ENCODE measurements at regions not wholly inside any gene's neighbourhood (a gene's known extent, or its start where the extent isn't known, plus 50 kb on each side); places are given as distances from the start of the nearest gene placed in this dataset.

GRCh38 chr3:25025236-25025635 lies 402.8 kb upstream of the RARB start:
- TF ChIP-seq CTCF (conservative IDR thresholded peaks at IDR 0.05), result no peak
- Histone ChIP-seq H3K36me3 (ENCODE audit: control insufficient read depth, insufficient read depth, low read length) (no peaks in the 10 kb centered on the region), H3K4me3 (ENCODE audit: low read length) (no peak overlapping the region), H3K9ac (ENCODE audit: extremely low read depth, low read length, poor library complexity, severe bottlenecking) (no peak overlapping the region), H3K27me3 (ENCODE audit: control insufficient read depth, insufficient read depth, low read length, poor library complexity, severe bottlenecking) (peaks cover 9% of the 10 kb centered on the region), H3K4me1 (ENCODE audit: control insufficient read depth, insufficient read depth, low read length) (peaks cover 3% of the 10 kb centered on the region), H3K9me3 (ENCODE audit: control insufficient read depth, low read length) (peaks cover 5% of the 10 kb centered on the region), H3K27ac (ENCODE audit: low read depth, low read length) (no peak overlapping the region)
- no peaks in the 10 kb centered on the region for H3K9me3 Mint-ChIP-seq
- no peak for DNase-seq
- H3K36me3 Mint-ChIP-seq (ENCODE audit: low read depth), result no peaks in the 10 kb centered on the region
- H3K4me1 Mint-ChIP-seq, result peaks cover 9% of the 10 kb centered on the region
- no peak overlapping the region for H3K4me3 Mint-ChIP-seq
- no peak overlapping the region for H3K27ac Mint-ChIP-seq
- peaks cover 49% of the 10 kb centered on the region for H3K27me3 Mint-ChIP-seq (ENCODE audit: insufficient read depth)

GRCh38 chr3:25027650-25028049 lies 400.4 kb upstream of the RARB start:
- H3K4me1 Mint-ChIP-seq, result peaks cover 8% of the 10 kb centered on the region
- DNase-seq, result no peak
- no peak for TF ChIP-seq CTCF (conservative IDR thresholded peaks at IDR 0.05)
- 81 to 82% methylated on average over 3 of the region's 3 CpGs for WGBS, 2 experiments (ENCODE audit: insufficient coverage in 1 of 2, insufficient read length in 1 of 2)
- Histone ChIP-seq H3K9me3 (ENCODE audit: control insufficient read depth, low read length) (peaks cover 2% of the 10 kb centered on the region), H3K27ac (ENCODE audit: low read depth, low read length) (no peak overlapping the region), H3K4me3 (ENCODE audit: low read length) (no peak overlapping the region), H3K36me3 (ENCODE audit: control insufficient read depth, insufficient read depth, low read length) (no peaks in the 10 kb centered on the region), H3K27me3 (ENCODE audit: control insufficient read depth, insufficient read depth, low read length, poor library complexity, severe bottlenecking) (peaks cover 9% of the 10 kb centered on the region), H3K9ac (ENCODE audit: extremely low read depth, low read length, poor library complexity, severe bottlenecking) (no peak overlapping the region), H3K4me1 (ENCODE audit: control insufficient read depth, insufficient read depth, low read length) (peaks cover 6% of the 10 kb centered on the region)
- peaks cover 71% of the 10 kb centered on the region for H3K27me3 Mint-ChIP-seq (ENCODE audit: insufficient read depth)
- H3K9me3 Mint-ChIP-seq, result no peaks in the 10 kb centered on the region
- no peak overlapping the region for H3K27ac Mint-ChIP-seq
- no peak overlapping the region for H3K4me3 Mint-ChIP-seq
- H3K36me3 Mint-ChIP-seq (ENCODE audit: low read depth), result no peaks in the 10 kb centered on the region

- H3K9ac ChIP-seq (ENCODE audit: extremely low read depth, low read length, poor library complexity, severe bottlenecking), result no peak overlapping the region
- no peaks in the 10 kb centered on the region for H3K9me3 ChIP-seq (ENCODE audit: control insufficient read depth, low read length)
- H3K36me3 ChIP-seq (ENCODE audit: control insufficient read depth, insufficient read depth, low read length), result no peaks in the 10 kb centered on the region
- no peak overlapping the region for H3K27ac ChIP-seq (ENCODE audit: low read depth, low read length)
- H3K4me1 ChIP-seq (ENCODE audit: control insufficient read depth, insufficient read depth, low read length), result peaks cover 6% of the 10 kb centered on the region
- peaks cover 9% of the 10 kb centered on the region for H3K27me3 ChIP-seq (ENCODE audit: control insufficient read depth, insufficient read depth, low read length, poor library complexity, severe bottlenecking)
- no peaks in the 10 kb centered on the region for H3K36me3 Mint-ChIP-seq (ENCODE audit: low read depth)
- TF ChIP-seq CTCF (conservative IDR thresholded peaks at IDR 0.05), result no peak
- H3K4me3 ChIP-seq (ENCODE audit: low read length), result no peak overlapping the region
- H3K27me3 Mint-ChIP-seq (ENCODE audit: insufficient read depth), result peaks cover 68% of the 10 kb centered on the region
- H3K9me3 Mint-ChIP-seq, result no peaks in the 10 kb centered on the region
- H3K27ac Mint-ChIP-seq, result no peak overlapping the region
- no peak for DNase-seq
- H3K4me1 Mint-ChIP-seq, result peaks cover 8% of the 10 kb centered on the region
- H3K4me3 Mint-ChIP-seq, result no peak overlapping the region
- WGBS, 2 experiments (ENCODE audit: insufficient coverage in 1 of 2, insufficient read length in 1 of 2), result 17 to 68% methylated on average over 1 to 2 of the region's 2 CpGs
Observed at GRCh38 chr3:25029820-25030219, 398.2 kb upstream of the RARB start.

Data from endodermal cell (in vitro differentiated cells).